HG03108 (cell line): ENCODE measurements at regions not wholly inside any gene's neighbourhood (a gene's known extent, or its start where the extent isn't known, plus 50 kb on each side); places are given as distances from the start of the nearest gene placed in this dataset.
"Not testable (repeated sequence)": the region's sequence is repeated elsewhere in the genome, so short reads cannot be mapped to it uniquely, and the experiment has no call there.

Experiments used
- ATAC-seq: cut with Tn5 transposase; IDR thresholded peaks from one replicate; pipeline ENCODE4 v1.9.1; 2021; ENCODE audit warnings: moderate library complexity; ENCODE audit not compliant: unreplicated experiment

- no peak for ATAC-seq
Measured at GRCh38 chr5:14054965-14055963, 87.9 kb upstream of the TRIO start.

GRCh38 chr5:14054111-14054854 lies 88.9 kb upstream of the TRIO start:
- no peak for ATAC-seq

GRCh38 chr5:14050821-14051220 lies 92.3 kb upstream of the TRIO start:
- no peak for ATAC-seq

GRCh38 chr5:14048434-14048833 lies 94.7 kb upstream of the TRIO start:
- ATAC-seq: no peak

- no peak for ATAC-seq
Measured at GRCh38 chr5:14041528-14042192, 97.2 kb upstream of the DNAH5 start.

- no peak for ATAC-seq
Measured at GRCh38 chr5:14040542-14040941, 96.1 kb upstream of the DNAH5 start.

GRCh38 chr5:14039576-14039975 lies 95.1 kb upstream of the DNAH5 start:
- no peak for ATAC-seq

- no peak for ATAC-seq
Measured at GRCh38 chr5:14039063-14039462, 94.6 kb upstream of the DNAH5 start.

- ATAC-seq: no peak
Measured at GRCh38 chr5:14038341-14038959, 94.0 kb upstream of the DNAH5 start.

- no peak for ATAC-seq
Measured at GRCh38 chr5:14036947-14037346, 92.5 kb upstream of the DNAH5 start.

GRCh38 chr5:14036514-14036913 lies 92.0 kb upstream of the DNAH5 start:
- no peak for ATAC-seq

- ATAC-seq: no peak
Measured at GRCh38 chr5:14035859-14036503, 91.5 kb upstream of the DNAH5 start.

GRCh38 chr5:14034963-14035362 lies 90.5 kb upstream of the DNAH5 start:
- ATAC-seq: no peak

- ATAC-seq: no peak
Measured at GRCh38 chr5:14032918-14033317, 88.4 kb upstream of the DNAH5 start.

- ATAC-seq: no peak
Measured at GRCh38 chr5:14028938-14029584, 84.6 kb upstream of the DNAH5 start.

GRCh38 chr5:14028188-14028587 lies 83.7 kb upstream of the DNAH5 start:
- no peak for ATAC-seq

- ATAC-seq: no peak
Measured at GRCh38 chr5:14025569-14026286, 81.2 kb upstream of the DNAH5 start.

GRCh38 chr5:14022971-14023370 lies 78.5 kb upstream of the DNAH5 start:
- ATAC-seq: no peak

GRCh38 chr5:14020944-14021343 lies 76.5 kb upstream of the DNAH5 start:
- ATAC-seq: not testable (repeated sequence)
